GM23338 (cell line): ENCODE measurements at regions not wholly inside any gene's neighbourhood (a gene's known extent, or its start where the extent isn't known, plus 50 kb on each side); places are given as distances from the start of the nearest gene placed in this dataset.

Experiments
- CTCF ChIP-seq, 2 experiments: fragments of 200-600 bp in 1 of 2; sonication (generic) in 1 of 2; conservative IDR thresholded peaks; 2 replicates each; pipeline versions ENCODE4 v1.5.1 to v1.6.1; 2016 to 2017; ENCODE audit warnings: antibody characterized with exemption in 2 of 2, low read depth in 2 of 2, mild to moderate bottlenecking in 2 of 2, moderate library complexity in 1 of 2
- NANOG ChIP-seq: IDR thresholded peaks from 2 replicates; pipeline ENCODE4 v1.6.1; 2016; ENCODE audit warnings: antibody characterized with exemption, borderline replicate concordance

GRCh38 chrX:125762954-125763353, 403.1 kb downstream of the DCAF12L2 start:
- no peak for TF ChIP-seq CTCF (conservative IDR thresholded peaks at IDR 0.05; ENCODE audit: low read depth in 2 of 2)
- TF ChIP-seq NANOG: no peak
